Stimulated activated CD8-positive, alpha-beta memory T cell treated with anti-CD3 and anti-CD28 coated beads, Interleukin-7, amount 100 ng/mL, for 48 hours (primary cell): ENCODE measurements at regions not wholly inside any gene's neighbourhood (a gene's known extent, or its start where the extent isn't known, plus 50 kb on each side); places are given as distances from the start of the nearest gene placed in this dataset.
"Not testable (repeated sequence)": the region's sequence is repeated elsewhere in the genome, so short reads cannot be mapped to it uniquely, and the experiment has no call there.

ENCODE experiments used
- DNase-seq, 2 donors: peaks; one replicate each; pipeline ENCODE4 v3.0.0-alpha.2; 2020; ENCODE audit warnings: low read depth in 1 of 2; ENCODE audit errors: extremely low read depth in 1 of 2

- no peak for DNase-seq
Observed at GRCh38 chr10:2392145-2392812, 655.0 kb upstream of the ADARB2 start.

DNA sequence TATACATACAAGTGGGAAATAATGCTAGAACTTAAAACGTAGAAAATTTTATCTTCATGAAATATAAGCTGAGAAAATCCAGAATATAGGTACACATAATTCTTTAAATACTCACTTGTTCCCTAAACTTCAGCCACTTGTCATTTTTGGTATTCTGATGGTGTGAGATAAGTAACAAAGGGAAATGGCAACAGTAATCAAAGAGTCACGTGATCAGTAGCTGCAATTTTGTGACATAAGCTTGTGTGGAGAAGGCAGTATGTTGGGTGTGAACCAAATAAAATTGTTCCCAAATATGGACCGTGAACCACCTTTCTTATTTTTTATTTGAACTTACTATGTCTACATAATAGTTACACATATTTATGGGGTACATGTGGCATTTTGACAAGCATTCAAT lies 650.3 kb upstream of the ADARB2 start:
- no peak for DNase-seq

GRCh38 chr10:2387261-2387660 lies 649.9 kb upstream of the ADARB2 start:
- no peak for DNase-seq

GRCh38 chr10:2380218-2380617 lies 642.9 kb upstream of the ADARB2 start:
- no peak for DNase-seq

DNA sequence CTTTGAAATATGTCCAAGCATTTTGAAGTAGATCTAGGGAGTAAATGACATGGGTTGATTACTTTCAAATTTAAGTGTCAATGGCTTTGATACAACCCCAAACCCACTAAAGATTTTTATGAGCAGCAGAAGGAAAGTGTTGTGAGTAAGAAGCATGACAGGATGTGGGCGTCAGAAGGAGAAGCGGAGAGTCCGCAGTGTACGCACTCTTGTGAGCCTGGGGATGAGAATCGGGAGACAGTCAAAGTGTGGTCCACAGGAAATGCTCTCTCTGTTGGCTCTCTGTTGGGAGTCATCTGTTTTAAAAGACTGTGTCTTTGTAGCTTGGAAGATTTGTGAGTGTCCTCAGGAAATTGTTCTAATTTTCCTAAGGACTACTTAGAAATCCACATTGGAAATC lies 629.8 kb upstream of the ADARB2 start:
- no peak for DNase-seq

- no peak for DNase-seq
Observed at GRCh38 chr10:2366264-2366931, 629.1 kb upstream of the ADARB2 start.

DNA sequence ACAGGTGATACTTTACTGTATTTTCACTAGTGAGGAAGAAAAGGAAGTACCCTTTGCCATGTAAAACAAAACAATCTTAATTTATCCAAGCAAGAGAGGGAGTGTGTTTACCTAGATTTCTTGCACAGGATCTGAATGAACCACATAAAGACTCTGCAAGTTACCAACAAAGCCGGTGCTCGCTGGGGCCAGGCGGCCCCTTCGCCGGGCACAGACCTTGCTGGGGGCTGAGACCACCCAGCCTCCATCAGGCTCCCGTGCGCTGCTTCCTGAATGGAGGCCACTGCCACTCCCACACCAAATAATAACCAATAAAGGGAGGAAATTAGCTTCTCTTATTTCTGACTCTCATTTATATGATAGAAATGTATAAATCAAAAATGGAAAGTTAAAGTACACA lies 625.0 kb upstream of the ADARB2 start:
- DNase-seq, result no peak

- DNase-seq, result no peak
Observed at GRCh38 chr10:2358586-2358985, 621.3 kb upstream of the ADARB2 start.

GRCh38 chr10:2356670-2357069 lies 619.3 kb upstream of the ADARB2 start:
- no peak for DNase-seq

DNA sequence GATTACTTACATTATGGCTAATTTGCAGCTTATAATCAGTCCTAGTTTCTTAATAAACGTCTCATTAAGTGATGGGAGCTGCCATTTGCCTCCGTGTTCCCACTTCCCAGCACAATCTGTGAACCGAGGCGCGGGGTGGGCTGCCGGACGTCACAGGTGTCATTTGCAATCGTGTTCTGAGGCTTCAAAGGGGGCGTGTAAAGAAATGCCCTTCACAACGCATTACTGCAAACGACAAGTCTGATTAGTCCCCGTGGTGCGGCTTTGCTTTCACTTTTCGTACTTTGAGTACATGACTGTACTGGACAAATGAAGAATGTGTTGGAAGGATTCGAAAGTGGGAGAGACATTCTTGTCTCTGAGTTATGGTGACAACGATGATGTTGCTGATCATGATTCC lies 614.2 kb upstream of the ADARB2 start:
- DNase-seq, result no peak

DNA sequence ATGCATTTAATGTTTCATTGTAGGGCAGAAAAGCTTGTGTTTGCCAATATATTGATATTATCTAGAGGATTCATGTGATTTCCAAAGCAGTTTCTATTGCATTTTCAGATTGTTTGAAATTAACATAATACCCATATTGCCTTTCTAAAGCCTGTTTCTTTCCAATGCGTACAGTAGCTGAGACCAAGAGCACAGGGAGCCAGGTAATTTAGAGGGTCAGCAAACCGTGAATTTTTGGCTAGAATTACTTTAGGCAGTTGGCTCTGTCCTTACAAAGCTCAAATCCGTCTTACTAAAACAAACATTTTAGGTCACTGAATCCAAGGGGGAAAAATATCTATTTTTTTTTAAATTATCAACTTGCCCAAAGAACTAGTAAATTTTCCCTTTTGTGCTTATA lies 604.9 kb upstream of the ADARB2 start:
- DNase-seq, result no peak

DNA sequence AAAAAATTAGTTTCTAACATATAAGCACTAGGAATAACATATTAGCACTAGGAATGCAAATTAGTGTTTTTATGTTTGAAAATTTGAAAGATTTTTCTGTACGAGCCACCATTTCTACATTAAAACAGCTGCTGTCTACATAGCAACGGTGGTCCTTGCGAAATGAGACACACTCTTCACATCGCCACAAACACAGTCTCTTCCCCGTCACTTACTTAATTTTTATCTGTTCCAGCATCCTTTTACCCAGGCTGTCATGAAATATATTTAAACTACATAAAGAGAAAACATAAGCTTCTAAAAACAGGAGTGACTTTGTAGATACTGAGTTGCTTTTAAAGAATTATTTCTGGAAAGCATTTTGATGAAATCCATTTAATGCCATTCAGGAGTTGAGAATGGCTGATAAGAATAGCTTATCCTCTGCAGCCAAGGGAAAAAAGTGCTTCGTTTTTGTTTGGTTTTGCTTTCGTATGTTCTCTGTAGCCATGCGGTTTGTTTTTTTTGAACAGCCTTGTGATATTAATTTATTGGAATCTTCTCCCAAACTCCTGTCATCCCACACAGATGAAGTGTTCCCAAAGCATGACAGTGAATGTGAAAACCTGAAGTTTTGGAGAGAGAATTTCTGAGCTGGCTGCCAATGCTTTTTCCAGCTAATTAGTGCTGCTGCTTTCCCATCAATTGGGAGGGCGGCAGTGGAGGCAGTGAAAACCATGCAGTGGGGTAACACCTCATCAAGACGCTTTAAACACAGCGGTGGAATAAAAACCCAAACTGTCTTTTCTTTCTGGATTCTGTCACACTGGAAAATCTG lies 603.7 kb upstream of the ADARB2 start:
- no peak for DNase-seq

DNA sequence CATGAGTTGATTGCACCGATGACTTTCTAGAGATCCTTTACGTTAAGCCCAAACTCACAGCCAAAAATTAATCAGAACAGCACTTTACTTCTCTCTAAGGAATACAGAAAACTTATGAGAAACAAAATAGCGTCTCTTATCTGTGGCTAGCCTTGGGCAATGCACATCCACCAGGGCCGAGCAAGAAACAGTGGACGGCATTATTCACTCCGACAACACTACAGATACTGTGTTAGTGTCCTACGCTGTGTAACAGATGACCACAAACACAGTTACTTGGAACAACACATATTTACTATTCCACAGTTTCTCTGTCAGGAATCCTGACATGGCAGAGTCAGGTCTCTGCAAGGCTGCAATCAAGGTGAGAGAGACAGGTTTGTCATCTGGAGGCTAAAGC lies 598.3 kb upstream of the ADARB2 start:
- no peak for DNase-seq

DNA sequence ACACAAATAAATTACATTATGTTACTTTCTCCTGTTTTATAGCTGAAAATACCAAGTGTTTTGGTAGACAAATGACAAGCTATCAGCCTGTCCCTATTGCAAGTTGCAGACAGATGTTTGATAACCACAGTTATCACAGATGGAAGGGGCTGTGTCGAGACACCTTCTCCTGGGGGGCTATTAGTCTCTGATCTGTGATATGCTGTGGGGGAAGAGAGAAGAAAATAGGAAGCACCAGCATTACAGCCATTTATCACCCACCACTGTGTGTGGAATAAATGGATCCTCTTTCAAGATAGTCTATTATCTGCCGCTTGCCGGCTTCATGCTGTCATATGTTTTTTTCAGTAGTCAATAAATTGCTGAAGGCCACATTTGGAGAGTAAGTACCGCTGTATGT lies 597.2 kb upstream of the ADARB2 start:
- no peak for DNase-seq

DNA sequence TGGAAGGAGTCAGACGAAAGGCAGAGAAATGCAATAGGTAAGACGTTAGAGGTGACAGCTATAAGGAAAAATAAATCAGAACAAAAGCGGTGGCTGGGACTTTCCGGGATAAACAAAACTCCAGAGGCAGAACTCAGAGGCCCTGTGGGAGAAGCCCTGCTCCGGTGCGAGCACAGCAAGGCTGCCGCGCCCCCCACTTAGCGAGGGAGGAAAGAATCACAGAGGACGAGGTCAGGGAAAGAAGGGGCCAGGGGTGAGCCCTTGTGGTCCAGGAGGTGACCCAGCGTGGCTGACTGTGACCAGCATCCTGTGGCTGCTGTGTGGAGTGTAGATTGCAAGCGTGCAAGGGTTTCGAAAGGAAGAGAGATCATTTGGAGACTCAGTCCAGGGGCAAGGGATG lies 591.8 kb upstream of the ADARB2 start:
- DNase-seq, result no peak

DNA sequence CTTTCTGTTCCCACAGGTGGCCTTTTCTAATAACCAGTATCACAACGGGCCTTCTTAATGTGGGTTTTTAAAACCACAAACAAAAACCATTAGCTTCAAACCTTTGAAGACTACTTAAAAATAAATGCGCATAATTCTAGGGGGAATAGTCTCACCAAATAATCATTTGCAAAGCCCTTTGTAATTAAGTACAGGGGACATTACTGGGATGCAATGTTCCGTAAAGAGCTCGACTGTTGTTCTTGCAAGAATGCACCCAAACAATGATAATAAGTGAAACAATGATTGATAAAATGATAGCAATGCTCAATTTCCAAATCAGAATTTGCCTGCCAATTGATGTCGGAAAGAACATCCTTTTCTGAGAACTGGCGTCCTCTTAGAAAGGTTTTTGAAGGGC lies 589.1 kb upstream of the ADARB2 start:
- no peak for DNase-seq

DNA sequence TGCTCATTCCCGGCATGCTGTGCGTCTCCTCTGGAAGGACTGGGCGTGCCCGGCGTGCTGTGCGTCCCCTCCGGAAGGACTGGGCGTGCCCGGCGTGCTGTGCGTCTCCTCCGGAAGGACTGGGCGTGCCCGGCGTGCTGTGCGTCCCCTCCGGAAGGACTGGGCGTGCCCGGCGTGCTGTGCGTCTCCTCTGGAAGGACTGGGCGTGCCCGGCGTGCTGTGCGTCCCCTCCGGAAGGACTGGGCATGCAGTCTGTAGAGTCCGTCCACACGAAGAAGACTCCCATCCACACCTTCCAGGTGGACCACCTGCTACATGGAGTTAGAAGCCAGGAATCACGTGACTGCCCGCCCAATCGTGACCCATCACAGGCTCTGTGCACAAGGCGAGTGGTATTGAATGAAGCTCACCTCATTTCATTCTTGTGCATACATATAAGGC lies 577.7 kb upstream of the ADARB2 start:
- not testable (repeated sequence) for DNase-seq

GRCh38 chr10:2306081-2306480 lies 568.8 kb upstream of the ADARB2 start:
- no peak for DNase-seq

GRCh38 chr10:2303169-2303568 lies 565.8 kb upstream of the ADARB2 start:
- DNase-seq, result no peak

DNA sequence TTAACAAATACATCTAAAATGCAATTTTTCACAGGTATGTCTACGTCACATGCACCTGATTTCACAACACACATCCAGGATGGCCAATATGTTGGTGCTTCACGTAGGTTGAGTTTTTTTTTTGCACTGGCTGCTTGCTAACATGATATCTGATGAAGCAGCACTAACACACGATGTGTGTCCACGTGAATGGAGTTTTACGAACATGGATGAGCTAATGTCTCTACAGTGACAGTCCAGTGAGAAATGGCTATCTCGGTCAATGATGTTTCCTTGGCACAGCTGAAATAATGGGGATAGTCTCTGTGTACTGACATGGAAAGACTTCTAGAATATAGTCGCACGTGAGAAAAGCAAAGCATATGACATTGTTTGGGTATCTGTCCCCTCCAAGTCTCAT lies 563.9 kb upstream of the ADARB2 start:
- no peak for DNase-seq

DNA sequence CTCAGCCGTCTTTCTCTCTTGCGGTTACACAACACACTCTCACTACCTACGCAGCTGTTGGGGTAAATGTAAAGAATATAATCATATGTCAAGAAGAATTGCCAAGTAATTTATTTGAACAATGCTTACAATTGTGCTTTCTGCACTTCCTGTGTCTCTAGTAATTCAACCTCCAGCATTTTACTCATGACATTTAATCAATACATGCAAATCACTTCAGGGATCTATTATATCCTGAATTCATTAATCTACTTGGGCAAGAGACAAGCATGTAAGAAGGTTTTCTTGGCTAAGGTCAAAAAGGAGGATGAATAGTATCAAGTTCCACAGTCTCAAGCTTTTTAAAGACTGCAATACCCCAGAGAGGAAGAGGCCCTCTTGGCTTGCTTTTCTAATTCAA lies 562.9 kb upstream of the ADARB2 start:
- DNase-seq, result no peak
